ENCODE measurements at regions not wholly inside any gene's neighbourhood (a gene's known extent, or its start where the extent isn't known, plus 50 kb on each side); places are given as distances from the start of the nearest gene placed in this dataset.

DNA sequence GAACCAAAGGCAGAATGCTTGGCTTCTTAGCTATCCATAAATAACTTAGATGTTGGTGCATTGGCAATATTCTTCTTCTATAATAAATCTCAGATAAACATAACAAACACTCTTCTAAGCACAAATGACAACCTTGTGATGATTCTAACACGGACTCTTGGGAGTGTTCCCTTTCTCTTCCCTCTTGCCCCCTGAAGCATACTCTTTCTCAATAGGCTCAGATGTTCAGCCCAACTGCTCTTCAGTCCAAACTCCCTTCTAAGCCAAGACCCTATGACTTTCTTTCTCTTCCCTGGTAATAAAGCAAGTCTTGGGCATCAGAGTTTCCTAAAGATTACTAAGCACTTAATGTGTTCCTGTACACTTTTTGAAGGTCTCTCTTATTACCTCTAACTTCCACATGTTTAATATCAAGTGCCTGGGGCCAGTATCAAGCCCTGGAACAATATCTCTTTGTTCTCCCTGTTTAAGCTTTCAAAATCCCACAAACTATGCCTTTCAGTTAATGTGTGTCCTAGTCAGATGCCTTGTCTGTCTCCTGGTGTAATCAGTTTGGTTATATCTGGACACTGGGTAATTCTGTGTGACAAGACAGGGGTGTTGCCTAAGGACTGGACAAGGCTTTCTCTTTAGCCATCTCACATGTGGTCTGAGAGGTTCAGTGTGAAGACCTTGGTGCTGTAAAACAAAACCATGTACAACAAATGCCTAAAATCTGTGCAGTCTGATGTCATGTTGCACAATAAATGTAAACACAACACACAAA lies 92.9 kb upstream of the IVNS1ABP start:
- Histone ChIP-seq H3K9ac (ENCODE audit: low read length) (no peak overlapping the region), H2AFZ (ENCODE audit: low read depth, low read length, severe bottlenecking) (no peak overlapping the region), H3K79me2 (ENCODE audit: insufficient read depth, low read length) (no peaks in the 10 kb centered on the region), H3K9me2 (replicated peaks; ENCODE audit: insufficient read depth, low read length) (no peaks in the 10 kb centered on the region), H3F3A (ENCODE audit: insufficient read depth) (no peaks in the 10 kb centered on the region), H4K20me1 (ENCODE audit: low read depth, low read length) (no peaks in the 10 kb centered on the region), H3K4me3 (ENCODE audit: insufficient read depth, low read length, poor library complexity, severe bottlenecking) (no peak overlapping the region), H3K9me3 (ENCODE audit: insufficient read depth, low read length) (no peaks in the 10 kb centered on the region), H3K27me3 (ENCODE audit: low read length) (no peaks in the 10 kb centered on the region), H3K4me2 (ENCODE audit: low read depth, low read length, poor library complexity, severe bottlenecking) (no peak overlapping the region), H3K27ac (ENCODE audit: low read depth, low read length) (no peak overlapping the region), H3K36me3 (ENCODE audit: low read length) (no peaks in the 10 kb centered on the region)
- TF ChIP-seq EZH2phosphoT487 (conservative IDR thresholded peaks at IDR 0.05; ENCODE audit: low read length) = no peak
- TF ChIP-seq CTCF (IDR thresholded peaks at IDR 0.05; ENCODE audit: insufficient read depth, low read length, poor library complexity, severe bottlenecking) = no peak

DNA sequence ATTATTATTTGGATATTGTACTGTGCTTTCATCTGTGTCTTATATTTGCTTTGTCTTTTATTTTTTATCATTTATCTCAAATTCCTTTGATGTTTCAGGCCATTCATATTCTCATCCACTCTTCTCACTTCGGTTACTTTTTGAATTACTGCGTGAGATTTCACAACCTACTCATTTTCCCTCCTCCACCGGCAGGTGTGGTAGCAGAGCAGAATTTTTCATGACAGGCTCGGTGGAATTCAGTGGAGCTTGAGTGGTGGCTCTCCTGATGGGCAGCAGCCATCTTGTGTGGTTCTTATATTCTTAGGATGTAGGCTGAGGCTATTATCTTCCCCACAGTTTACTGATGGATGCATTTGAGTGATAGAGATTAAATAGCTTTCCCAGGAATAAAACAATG lies 92.3 kb upstream of the IVNS1ABP start:
- H3F3A ChIP-seq (ENCODE audit: insufficient read depth) = no peaks in the 10 kb centered on the region
- H2AFZ ChIP-seq (ENCODE audit: low read depth, low read length, severe bottlenecking) = no peak overlapping the region
- no peak overlapping the region for H3K4me2 ChIP-seq (ENCODE audit: low read depth, low read length, poor library complexity, severe bottlenecking)
- H4K20me1 ChIP-seq (ENCODE audit: low read depth, low read length) = no peaks in the 10 kb centered on the region
- no peak for TF ChIP-seq CTCF (IDR thresholded peaks at IDR 0.05; ENCODE audit: insufficient read depth, low read length, poor library complexity, severe bottlenecking)
- no peak for TF ChIP-seq EZH2phosphoT487 (conservative IDR thresholded peaks at IDR 0.05; ENCODE audit: low read length)
- no peak overlapping the region for H3K4me3 ChIP-seq (ENCODE audit: insufficient read depth, low read length, poor library complexity, severe bottlenecking)
- no peaks in the 10 kb centered on the region for H3K9me3 ChIP-seq (ENCODE audit: insufficient read depth, low read length)
- no peak overlapping the region for H3K27ac ChIP-seq (ENCODE audit: low read depth, low read length)
- no peaks in the 10 kb centered on the region for H3K9me2 ChIP-seq (replicated peaks; ENCODE audit: insufficient read depth, low read length)
- no peaks in the 10 kb centered on the region for H3K36me3 ChIP-seq (ENCODE audit: low read length)
- H3K79me2 ChIP-seq (ENCODE audit: insufficient read depth, low read length) = no peaks in the 10 kb centered on the region
- no peaks in the 10 kb centered on the region for H3K27me3 ChIP-seq (ENCODE audit: low read length)
- H3K9ac ChIP-seq (ENCODE audit: low read length) = no peak overlapping the region

DNA sequence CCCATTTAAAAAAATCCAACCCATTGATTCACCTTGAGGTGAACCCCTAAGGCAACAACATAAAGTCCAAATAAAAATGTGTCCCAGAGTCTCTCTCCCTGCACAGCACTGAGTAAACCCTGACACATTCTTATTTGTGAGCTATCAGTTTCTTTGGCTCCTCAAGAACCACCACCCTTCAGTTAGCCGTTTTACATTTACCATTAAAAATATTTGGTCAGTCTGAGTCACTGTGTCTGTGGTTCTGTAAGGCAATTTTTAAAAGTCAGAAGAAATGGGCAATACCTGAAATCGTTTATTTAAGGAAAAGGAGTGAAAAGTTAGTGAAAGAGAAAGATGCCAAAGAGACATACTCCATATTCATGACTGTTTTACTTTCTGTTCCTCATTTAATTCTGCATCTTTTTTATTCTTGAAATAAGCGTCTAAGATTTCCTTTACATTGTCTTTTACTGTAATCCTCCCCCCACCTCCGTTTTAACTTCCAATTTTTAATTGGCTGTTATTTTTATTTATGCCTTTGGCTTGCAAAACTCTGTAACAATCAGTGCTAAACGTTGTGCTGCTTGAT lies 91.7 kb upstream of the IVNS1ABP start:
- no peak overlapping the region for H3K4me3 ChIP-seq (ENCODE audit: insufficient read depth, low read length, poor library complexity, severe bottlenecking)
- H3K27me3 ChIP-seq (ENCODE audit: low read length) = no peaks in the 10 kb centered on the region
- no peaks in the 10 kb centered on the region for H3K9me3 ChIP-seq (ENCODE audit: insufficient read depth, low read length)
- no peaks in the 10 kb centered on the region for H3K36me3 ChIP-seq (ENCODE audit: low read length)
- TF ChIP-seq CTCF (IDR thresholded peaks at IDR 0.05; ENCODE audit: insufficient read depth, low read length, poor library complexity, severe bottlenecking) = no peak
- TF ChIP-seq EZH2phosphoT487 (conservative IDR thresholded peaks at IDR 0.05; ENCODE audit: low read length) = no peak
- H3K4me2 ChIP-seq (ENCODE audit: low read depth, low read length, poor library complexity, severe bottlenecking) = no peak overlapping the region
- H2AFZ ChIP-seq (ENCODE audit: low read depth, low read length, severe bottlenecking) = no peak overlapping the region
- no peaks in the 10 kb centered on the region for H3K9me2 ChIP-seq (replicated peaks; ENCODE audit: insufficient read depth, low read length)
- no peaks in the 10 kb centered on the region for H3K79me2 ChIP-seq (ENCODE audit: insufficient read depth, low read length)
- no peak overlapping the region for H3K27ac ChIP-seq (ENCODE audit: low read depth, low read length)
- no peaks in the 10 kb centered on the region for H4K20me1 ChIP-seq (ENCODE audit: low read depth, low read length)
- H3K9ac ChIP-seq (ENCODE audit: low read length) = no peak overlapping the region
- H3F3A ChIP-seq (ENCODE audit: insufficient read depth) = no peaks in the 10 kb centered on the region

Measured in SU-DHL-6 (cell line).